ENCODE measurements at regions not wholly inside any gene's neighbourhood (a gene's known extent, or its start where the extent isn't known, plus 50 kb on each side); places are given as distances from the start of the nearest gene placed in this dataset.

- Histone ChIP-seq H3K27me3 (ENCODE audit: control insufficient read depth, insufficient read depth, low read length) (no peaks in the 10 kb centered on the region), H3K4me3 (ENCODE audit: low read depth, low read length) (no peak overlapping the region), H3K36me3 (ENCODE audit: control insufficient read depth, insufficient read depth, low read length) (no peaks in the 10 kb centered on the region)
- no peak for TF ChIP-seq CTCF (IDR thresholded peaks at IDR 0.05; ENCODE audit: insufficient read depth, low read length, poor library complexity, severe bottlenecking)
- DNase-seq (ENCODE audit: low read depth) = no peak
Observed at GRCh38 chr7:82675396-82675795, 231.8 kb upstream of the CACNA2D1 start.

DNA sequence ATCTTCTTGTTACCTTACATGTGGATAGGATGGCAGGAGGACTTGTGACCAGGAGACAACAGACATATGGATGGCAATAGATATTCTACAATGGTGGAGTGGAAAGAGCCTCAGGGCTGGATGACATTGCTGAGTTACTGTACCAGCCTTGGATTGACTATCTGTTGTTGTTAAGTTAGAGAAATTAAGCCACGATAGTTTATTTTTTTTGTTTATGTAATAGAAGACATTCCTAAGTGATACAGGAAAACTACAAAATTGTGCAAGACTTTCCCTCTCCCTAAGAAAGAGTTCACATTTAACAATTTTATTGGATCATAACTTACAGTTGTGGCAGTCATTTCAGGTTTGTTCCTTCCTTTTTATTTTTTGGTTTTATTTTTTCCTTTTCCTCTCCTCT is 230.7 kb upstream of the CACNA2D1 start:
- no peak for DNase-seq (ENCODE audit: low read depth)
- TF ChIP-seq CTCF (IDR thresholded peaks at IDR 0.05; ENCODE audit: insufficient read depth, low read length, poor library complexity, severe bottlenecking) = no peak
- H3K4me3 ChIP-seq (ENCODE audit: low read depth, low read length) = no peak overlapping the region
- no peaks in the 10 kb centered on the region for H3K27me3 ChIP-seq (ENCODE audit: control insufficient read depth, insufficient read depth, low read length)
- no peaks in the 10 kb centered on the region for H3K36me3 ChIP-seq (ENCODE audit: control insufficient read depth, insufficient read depth, low read length)

- H3K4me3 ChIP-seq (ENCODE audit: low read depth, low read length) = no peak overlapping the region
- H3K36me3 ChIP-seq (ENCODE audit: control insufficient read depth, insufficient read depth, low read length) = no peaks in the 10 kb centered on the region
- no peak for TF ChIP-seq CTCF (IDR thresholded peaks at IDR 0.05; ENCODE audit: insufficient read depth, low read length, poor library complexity, severe bottlenecking)
- no peaks in the 10 kb centered on the region for H3K27me3 ChIP-seq (ENCODE audit: control insufficient read depth, insufficient read depth, low read length)
- no peak for DNase-seq (ENCODE audit: low read depth)
Observed at GRCh38 chr7:82672078-82672477, 228.5 kb upstream of the CACNA2D1 start.

GRCh38 chr7:82669141-82669540 is 225.6 kb upstream of the CACNA2D1 start:
- no peak for TF ChIP-seq CTCF (IDR thresholded peaks at IDR 0.05; ENCODE audit: insufficient read depth, low read length, poor library complexity, severe bottlenecking)
- no peak overlapping the region for H3K4me3 ChIP-seq (ENCODE audit: low read depth, low read length)
- no peaks in the 10 kb centered on the region for H3K27me3 ChIP-seq (ENCODE audit: control insufficient read depth, insufficient read depth, low read length)
- DNase-seq (ENCODE audit: low read depth) = no peak
- H3K36me3 ChIP-seq (ENCODE audit: control insufficient read depth, insufficient read depth, low read length) = no peaks in the 10 kb centered on the region

DNA sequence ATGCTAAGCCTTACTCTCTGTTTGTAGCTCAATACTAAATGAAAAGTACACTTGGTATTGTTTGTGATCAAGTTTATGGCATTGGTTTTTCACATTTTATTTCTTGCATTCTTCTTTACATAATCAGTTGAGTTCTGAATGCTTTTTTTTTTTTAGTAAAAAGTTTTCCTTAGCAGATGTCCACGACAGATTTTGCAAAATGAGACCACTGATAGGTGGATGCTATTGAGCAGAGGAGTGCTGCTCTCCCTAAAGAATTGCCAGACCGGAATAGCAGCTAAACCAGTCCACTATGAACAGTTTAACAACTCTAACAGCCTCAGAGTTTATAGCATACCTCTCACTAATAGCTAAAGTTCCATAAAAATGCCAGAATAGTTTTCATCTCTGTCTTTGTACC is 225.1 kb upstream of the CACNA2D1 start:
- H3K4me3 ChIP-seq (ENCODE audit: low read depth, low read length) = no peak overlapping the region
- H3K36me3 ChIP-seq (ENCODE audit: control insufficient read depth, insufficient read depth, low read length) = no peaks in the 10 kb centered on the region
- no peaks in the 10 kb centered on the region for H3K27me3 ChIP-seq (ENCODE audit: control insufficient read depth, insufficient read depth, low read length)
- TF ChIP-seq CTCF (IDR thresholded peaks at IDR 0.05; ENCODE audit: insufficient read depth, low read length, poor library complexity, severe bottlenecking) = no peak
- no peak for DNase-seq (ENCODE audit: low read depth)

DNA sequence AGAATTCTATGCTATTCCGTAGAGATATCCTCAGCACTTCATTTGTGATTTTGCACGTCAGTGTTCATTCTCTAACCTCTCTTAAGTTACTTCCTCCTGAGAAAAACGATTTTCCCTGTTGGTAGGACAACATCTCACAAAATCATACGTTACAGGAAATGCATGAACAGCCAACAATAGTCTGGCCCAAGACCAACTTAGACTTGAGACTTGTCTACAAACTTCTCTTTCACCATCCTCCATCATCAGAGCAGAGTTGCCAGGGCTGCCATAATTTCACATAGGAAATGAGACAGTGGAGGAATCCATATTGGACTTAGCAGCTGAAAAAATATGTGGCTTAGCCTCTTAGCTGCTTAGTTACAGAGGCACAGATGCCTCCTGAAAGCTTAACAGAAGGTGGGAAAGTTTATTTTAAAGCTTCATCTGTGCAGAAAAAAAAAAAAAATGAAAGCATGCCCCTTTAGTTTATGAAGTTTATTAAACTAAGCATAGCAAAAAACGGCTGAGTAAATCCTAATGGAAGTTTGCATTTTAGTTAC is 222.5 kb upstream of the CACNA2D1 start:
- Histone ChIP-seq H3K36me3 (ENCODE audit: control insufficient read depth, insufficient read depth, low read length) (no peaks in the 10 kb centered on the region), H3K4me3 (ENCODE audit: low read depth, low read length) (no peak overlapping the region), H3K27me3 (ENCODE audit: control insufficient read depth, insufficient read depth, low read length) (no peaks in the 10 kb centered on the region)
- TF ChIP-seq CTCF (IDR thresholded peaks at IDR 0.05; ENCODE audit: insufficient read depth, low read length, poor library complexity, severe bottlenecking) = no peak
- no peak for DNase-seq (ENCODE audit: low read depth)

Measured in kidney epithelial cell (primary cell).